ENCODE measurements at regions not wholly inside any gene's neighbourhood (a gene's known extent, or its start where the extent isn't known, plus 50 kb on each side); places are given as distances from the start of the nearest gene placed in this dataset.

DNA sequence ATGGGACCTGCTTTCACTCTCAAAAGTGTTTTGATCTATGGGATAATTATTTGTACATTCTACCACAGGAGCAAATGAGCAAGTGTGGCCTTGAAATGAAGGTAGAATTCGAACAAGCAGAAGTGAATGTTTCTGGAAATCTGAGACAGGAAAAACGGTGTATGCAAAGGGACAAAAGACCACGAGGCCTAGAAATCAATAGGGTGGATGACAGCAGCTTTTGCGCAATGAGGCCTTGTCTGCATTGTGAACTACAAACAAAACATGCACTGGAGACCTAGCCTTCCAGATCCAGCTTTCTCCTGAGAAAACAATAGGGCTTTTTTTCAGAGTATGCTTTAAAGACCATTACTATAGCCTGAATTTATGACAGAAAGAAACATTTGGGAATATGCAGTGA is 1137.0 kb downstream of the ROBO2 start (continued):
- TF ChIP-seq, protein P1, sequence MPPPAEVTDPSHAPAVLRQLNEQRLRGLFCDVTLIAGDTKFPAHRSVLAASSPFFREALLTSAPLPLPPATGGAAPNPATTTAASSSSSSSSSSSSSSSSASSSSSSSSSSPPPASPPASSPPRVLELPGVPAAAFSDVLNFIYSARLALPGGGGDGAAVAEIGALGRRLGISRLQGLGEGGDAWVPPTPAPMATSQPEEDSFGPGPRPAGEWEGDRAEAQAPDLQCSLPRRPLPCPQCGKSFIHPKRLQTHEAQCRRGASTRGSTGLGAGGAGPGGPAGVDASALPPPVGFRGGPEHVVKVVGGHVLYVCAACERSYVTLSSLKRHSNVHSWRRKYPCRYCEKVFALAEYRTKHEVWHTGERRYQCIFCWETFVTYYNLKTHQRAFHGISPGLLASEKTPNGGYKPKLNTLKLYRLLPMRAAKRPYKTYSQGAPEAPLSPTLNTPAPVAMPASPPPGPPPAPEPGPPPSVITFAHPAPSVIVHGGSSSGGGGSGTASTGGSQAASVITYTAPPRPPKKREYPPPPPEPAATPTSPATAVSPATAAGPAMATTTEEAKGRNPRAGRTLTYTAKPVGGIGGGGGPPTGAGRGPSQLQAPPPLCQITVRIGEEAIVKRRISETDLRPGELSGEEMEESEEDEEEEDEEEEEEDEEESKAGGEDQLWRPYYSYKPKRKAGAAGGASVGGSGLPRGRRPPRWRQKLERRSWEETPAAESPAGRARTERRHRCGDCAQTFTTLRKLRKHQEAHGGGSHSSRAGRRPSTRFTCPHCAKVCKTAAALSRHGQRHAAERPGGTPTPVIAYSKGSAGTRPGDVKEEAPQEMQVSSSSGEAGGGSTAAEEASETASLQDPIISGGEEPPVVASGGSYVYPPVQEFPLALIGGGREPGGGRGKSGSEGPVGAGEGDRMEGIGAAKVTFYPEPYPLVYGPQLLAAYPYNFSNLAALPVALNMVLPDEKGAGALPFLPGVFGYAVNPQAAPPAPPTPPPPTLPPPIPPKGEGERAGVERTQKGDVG (CRISPR knock-in tag; IDR thresholded peaks at IDR 0.05; ENCODE audit: borderline replicate concordance) = no peak
- TF ChIP-seq, protein P2, sequence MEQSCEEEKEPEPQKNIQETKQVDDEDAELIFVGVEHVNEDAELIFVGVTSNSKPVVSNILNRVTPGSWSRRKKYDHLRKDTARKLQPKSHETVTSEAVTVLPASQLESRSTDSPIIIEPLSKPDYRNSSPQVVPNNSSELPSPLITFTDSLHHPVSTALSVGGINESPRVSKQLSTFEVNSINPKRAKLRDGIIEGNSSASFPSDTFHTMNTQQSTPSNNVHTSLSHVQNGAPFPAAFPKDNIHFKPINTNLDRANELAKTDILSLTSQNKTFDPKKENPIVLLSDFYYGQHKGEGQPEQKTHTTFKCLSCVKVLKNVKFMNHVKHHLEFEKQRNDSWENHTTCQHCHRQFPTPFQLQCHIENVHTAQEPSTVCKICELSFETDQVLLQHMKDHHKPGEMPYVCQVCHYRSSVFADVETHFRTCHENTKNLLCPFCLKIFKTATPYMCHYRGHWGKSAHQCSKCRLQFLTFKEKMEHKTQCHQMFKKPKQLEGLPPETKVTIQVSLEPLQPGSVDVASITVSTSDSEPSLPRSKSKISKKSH (CRISPR knock-in tag; IDR thresholded peaks at IDR 0.05; ENCODE audit: borderline replicate concordance) = no peak
- peak; percentile 82; the same call in 1 of the 2 replicates for TF ChIP-seq SIX1 (CRISPR knock-in tag; IDR thresholded peaks at IDR 0.05; ENCODE audit: borderline replicate concordance)
- TF ChIP-seq, protein P3, sequence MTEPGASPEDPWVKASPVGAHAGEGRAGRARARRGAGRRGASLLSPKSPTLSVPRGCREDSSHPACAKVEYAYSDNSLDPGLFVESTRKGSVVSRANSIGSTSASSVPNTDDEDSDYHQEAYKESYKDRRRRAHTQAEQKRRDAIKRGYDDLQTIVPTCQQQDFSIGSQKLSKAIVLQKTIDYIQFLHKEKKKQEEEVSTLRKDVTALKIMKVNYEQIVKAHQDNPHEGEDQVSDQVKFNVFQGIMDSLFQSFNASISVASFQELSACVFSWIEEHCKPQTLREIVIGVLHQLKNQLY (CRISPR knock-in tag; IDR thresholded peaks at IDR 0.05) = peak; percentile 65; the same call in 1 of the 2 replicates
- TF ChIP-seq ZNF362 (CRISPR knock-in tag; IDR thresholded peaks at IDR 0.05; ENCODE audit: borderline replicate concordance) = peak; percentile 45; the same call in 1 of the 2 replicates
- TF ChIP-seq PAXIP1 (CRISPR knock-in tag; conservative IDR thresholded peaks at IDR 0.05) = peak; percentile 72
- no peak for TF ChIP-seq ZSCAN30 (CRISPR knock-in tag; IDR thresholded peaks at IDR 0.05)
- TF ChIP-seq, protein P4, sequence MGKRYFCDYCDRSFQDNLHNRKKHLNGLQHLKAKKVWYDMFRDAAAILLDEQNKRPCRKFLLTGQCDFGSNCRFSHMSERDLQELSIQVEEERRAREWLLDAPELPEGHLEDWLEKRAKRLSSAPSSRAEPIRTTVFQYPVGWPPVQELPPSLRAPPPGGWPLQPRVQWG (CRISPR knock-in tag; IDR thresholded peaks at IDR 0.05; ENCODE audit: borderline replicate concordance, low read depth) = no peak
- TF ChIP-seq, protein P5, sequence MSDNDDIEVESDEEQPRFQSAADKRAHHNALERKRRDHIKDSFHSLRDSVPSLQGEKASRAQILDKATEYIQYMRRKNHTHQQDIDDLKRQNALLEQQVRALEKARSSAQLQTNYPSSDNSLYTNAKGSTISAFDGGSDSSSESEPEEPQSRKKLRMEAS (IDR thresholded peaks at IDR 0.05) = peak; percentile 84
- TF ChIP-seq ZNF510 (CRISPR knock-in tag; IDR thresholded peaks at IDR 0.05; ENCODE audit: low read depth) = no peak
- TF ChIP-seq HNF4G (IDR thresholded peaks at IDR 0.05; ENCODE audit: borderline replicate concordance, low read depth, low read length) = no peak
- TF ChIP-seq HNF4G (CRISPR knock-in tag; IDR thresholded peaks at IDR 0.05; ENCODE audit: borderline replicate concordance, low read depth) = no peak
- TF ChIP-seq, protein P6, sequence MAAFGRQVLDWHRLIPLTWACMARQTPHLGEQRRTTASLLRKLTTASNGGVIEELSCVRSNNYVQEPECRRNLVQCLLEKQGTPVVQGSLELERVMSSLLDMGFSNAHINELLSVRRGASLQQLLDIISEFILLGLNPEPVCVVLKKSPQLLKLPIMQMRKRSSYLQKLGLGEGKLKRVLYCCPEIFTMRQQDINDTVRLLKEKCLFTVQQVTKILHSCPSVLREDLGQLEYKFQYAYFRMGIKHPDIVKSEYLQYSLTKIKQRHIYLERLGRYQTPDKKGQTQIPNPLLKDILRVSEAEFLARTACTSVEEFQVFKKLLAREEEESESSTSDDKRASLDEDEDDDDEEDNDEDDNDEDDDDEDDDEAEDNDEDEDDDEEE (CRISPR knock-in tag; IDR thresholded peaks at IDR 0.05) = 0 out of 2 replicates have a peak, but pooled peaks have one; percentile 25
- no peak for TF ChIP-seq ZNF367 (CRISPR knock-in tag; IDR thresholded peaks at IDR 0.05; ENCODE audit: borderline replicate concordance)
- no peak for TF ChIP-seq CHD4 (IDR thresholded peaks at IDR 0.05; ENCODE audit: borderline replicate concordance, low read length)
- TF ChIP-seq TGIF2 (CRISPR knock-in tag; IDR thresholded peaks at IDR 0.05) = peak; percentile 48; the same call in 1 of the 2 replicates
- peak; percentile 48; the same call in 1 of the 2 replicates for TF ChIP-seq NFKBIZ (CRISPR knock-in tag; IDR thresholded peaks at IDR 0.05)
- TF ChIP-seq HOXA3 (CRISPR knock-in tag; IDR thresholded peaks at IDR 0.05) = peak; percentile 63; the same call in 1 of the 2 replicates
